Progenitor cell of endocrine pancreas (in vitro differentiated cells): ENCODE measurements at regions not wholly inside any gene's neighbourhood (a gene's known extent, or its start where the extent isn't known, plus 50 kb on each side); places are given as distances from the start of the nearest gene placed in this dataset.

ENCODE experiments used
- DNase-seq: peaks from one replicate; pipeline ENCODE4 v3.0.0; 2021; ENCODE audit warnings: low spot score; ENCODE audit not compliant: unreplicated experiment
- H3K27ac Mint-ChIP-seq: 2 replicates; pipeline ENCODE4 v1.8.0; 2021; ENCODE audit warnings: mild to moderate bottlenecking, moderate library complexity, mixed read lengths
- H3K27me3 Mint-ChIP-seq: 2 replicates; pipeline ENCODE4 v1.8.0; 2021; ENCODE audit warnings: mixed read lengths
- H3K36me3 Mint-ChIP-seq: 2 replicates; pipeline ENCODE4 v1.8.0; 2022; ENCODE audit warnings: mixed read lengths; ENCODE audit not compliant: insufficient read depth
- H3K4me1 Mint-ChIP-seq: 2 replicates; pipeline ENCODE4 v1.8.0; 2021; ENCODE audit warnings: low read depth, mixed read lengths
- H3K4me3 Mint-ChIP-seq: 2 replicates; pipeline ENCODE4 v1.8.0; 2021; ENCODE audit warnings: low read depth, mild to moderate bottlenecking, moderate library complexity, mixed read lengths
- H3K9me3 Mint-ChIP-seq: 2 replicates; pipeline ENCODE4 v1.8.0; 2021; ENCODE audit warnings: low read depth, mixed read lengths
- CTCF ChIP-seq: fragments of 200-600 bp; sonication (generic); IDR thresholded peaks from one replicate; pipeline ENCODE4 v1.5.0; 2021; ENCODE audit warnings: antibody characterized with exemption, mild to moderate bottlenecking; ENCODE audit not compliant: unreplicated experiment

GRCh38 chr13:33590936-33591335, 227.0 kb upstream of the RFC3 start:
- no peak for TF ChIP-seq CTCF
- Mint-ChIP-seq H3K4me1 (no peaks in the 10 kb centered on the region), H3K4me3 (no peak overlapping the region), H3K9me3 (no peaks in the 10 kb centered on the region), H3K36me3 (no peaks in the 10 kb centered on the region), H3K27me3 (no peaks in the 10 kb centered on the region), H3K27ac (no peak overlapping the region)
- DNase-seq, result no peak

DNA sequence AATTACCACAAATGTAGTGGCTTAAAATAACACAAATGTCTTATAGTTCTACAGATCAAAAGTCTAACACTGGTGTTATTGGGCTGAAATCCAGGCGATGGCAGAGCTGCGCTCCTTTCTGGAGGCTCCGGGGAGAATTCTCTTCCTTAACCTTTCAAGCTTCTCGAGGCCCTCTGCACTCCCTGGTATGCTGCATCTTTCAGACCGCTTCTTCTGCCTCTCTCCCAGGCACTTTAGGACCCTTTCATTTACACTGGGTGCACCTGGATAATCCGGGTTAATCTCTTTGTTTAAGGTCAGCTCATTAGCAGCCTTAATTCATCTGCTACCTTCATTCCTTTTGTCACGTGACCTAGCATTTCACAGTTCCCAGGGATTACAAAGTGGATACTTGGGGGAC, 211.3 kb upstream of the RFC3 start:
- no peak for TF ChIP-seq CTCF
- H3K36me3 Mint-ChIP-seq, result no peaks in the 10 kb centered on the region
- no peak overlapping the region for H3K27ac Mint-ChIP-seq
- peaks cover 13% of the 10 kb centered on the region for H3K9me3 Mint-ChIP-seq
- H3K27me3 Mint-ChIP-seq, result no peaks in the 10 kb centered on the region
- H3K4me3 Mint-ChIP-seq, result no peak overlapping the region
- H3K4me1 Mint-ChIP-seq, result peaks cover 2% of the 10 kb centered on the region
- no peak for DNase-seq

GRCh38 chr13:33610438-33611120, 207.4 kb upstream of the RFC3 start:
- no peak for DNase-seq
- no peaks in the 10 kb centered on the region for H3K9me3 Mint-ChIP-seq
- H3K4me3 Mint-ChIP-seq, result no peak overlapping the region
- no peaks in the 10 kb centered on the region for H3K27me3 Mint-ChIP-seq
- H3K27ac Mint-ChIP-seq, result no peak overlapping the region
- no peak for TF ChIP-seq CTCF
- no peaks in the 10 kb centered on the region for H3K36me3 Mint-ChIP-seq
- H3K4me1 Mint-ChIP-seq, result peaks cover 5% of the 10 kb centered on the region

DNA sequence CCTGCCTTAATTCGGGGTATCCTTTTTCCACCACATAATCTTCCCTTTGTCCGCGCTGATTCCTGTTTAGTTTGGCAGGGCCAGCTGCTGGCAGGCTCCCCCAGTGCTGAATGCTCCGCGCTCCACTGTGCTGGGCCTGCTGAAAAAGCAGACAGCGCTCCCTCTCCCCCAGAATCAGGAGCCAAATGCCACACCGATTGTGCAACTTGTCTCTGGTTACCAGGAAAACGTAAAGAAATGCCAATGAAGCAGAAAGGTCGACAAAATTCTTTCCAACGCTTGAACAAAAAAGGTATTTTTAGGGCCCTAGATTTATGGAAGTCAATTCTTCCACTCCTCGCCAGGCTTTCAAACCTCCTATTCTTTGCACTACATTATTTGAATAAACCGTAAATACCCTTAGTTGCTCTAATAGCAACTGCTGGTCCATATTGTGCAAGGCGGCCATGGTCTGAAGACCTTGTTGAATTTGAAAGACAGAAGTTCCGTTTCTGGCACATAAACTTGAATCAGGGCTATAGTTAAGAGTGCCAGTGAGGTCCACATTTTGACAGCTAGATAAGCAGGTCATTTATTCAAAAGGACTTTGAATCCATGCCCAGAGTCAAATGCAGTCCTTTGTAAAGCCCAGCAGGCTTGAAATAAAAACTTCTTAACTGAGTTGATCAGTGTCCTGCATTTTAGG, 206.7 kb upstream of the RFC3 start:
- H3K27me3 Mint-ChIP-seq, result no peaks in the 10 kb centered on the region
- peaks cover 5% of the 10 kb centered on the region for H3K4me1 Mint-ChIP-seq
- no peak for DNase-seq
- H3K27ac Mint-ChIP-seq, result no peak overlapping the region
- TF ChIP-seq CTCF, result no peak
- H3K4me3 Mint-ChIP-seq, result no peak overlapping the region
- no peaks in the 10 kb centered on the region for H3K36me3 Mint-ChIP-seq
- H3K9me3 Mint-ChIP-seq, result no peaks in the 10 kb centered on the region

DNA sequence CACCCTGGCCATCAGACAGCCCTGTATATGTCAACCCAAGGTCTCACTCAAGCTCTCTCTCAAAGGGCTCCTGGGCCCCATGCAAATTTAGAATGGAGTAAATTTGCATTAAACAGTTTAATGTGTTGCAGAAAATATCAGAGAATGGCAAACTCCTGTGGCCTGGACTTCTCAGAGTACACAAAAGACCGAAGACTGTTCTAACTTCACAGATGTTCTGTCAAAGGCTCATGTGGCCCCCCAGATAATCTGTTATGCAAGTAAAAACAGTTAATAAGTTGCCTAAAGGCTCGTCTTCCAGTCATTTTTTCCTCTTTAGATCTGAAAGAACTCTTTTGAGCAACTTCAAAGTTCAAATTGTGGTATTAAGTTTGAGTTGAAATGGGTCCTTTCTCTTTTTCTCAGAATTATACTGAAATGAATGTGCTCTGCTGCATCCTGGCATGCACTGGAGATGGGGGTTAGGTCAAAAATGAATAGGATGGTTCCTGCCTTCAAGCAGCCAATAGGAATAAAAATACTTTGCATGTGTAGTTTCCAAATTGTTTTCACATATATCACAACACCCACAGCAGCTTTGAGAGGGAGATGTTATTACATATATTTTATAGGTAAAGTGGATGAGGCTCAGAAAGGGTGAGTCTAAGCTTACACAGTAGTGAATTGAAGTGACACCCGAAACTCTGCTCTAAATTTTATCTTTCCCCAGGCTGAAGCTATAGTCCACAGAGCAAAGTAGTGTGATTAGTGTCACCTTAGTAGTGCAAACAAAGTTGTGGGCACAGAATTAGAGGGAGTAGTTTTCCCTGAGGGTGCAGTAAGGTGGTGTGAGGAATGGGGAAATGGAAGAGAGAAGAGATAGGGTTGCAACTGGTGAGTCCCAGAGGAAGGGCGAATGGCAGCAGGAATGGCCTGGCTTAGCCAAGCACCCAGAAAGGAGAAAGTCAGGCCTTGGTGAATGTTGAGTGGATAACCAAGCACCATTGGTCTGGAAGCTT, 205.0 kb upstream of the RFC3 start:
- no peak for TF ChIP-seq CTCF
- DNase-seq, result no peak
- Mint-ChIP-seq H3K4me3 (no peak overlapping the region), H3K4me1 (peaks cover 5% of the 10 kb centered on the region), H3K27me3 (no peaks in the 10 kb centered on the region), H3K9me3 (no peaks in the 10 kb centered on the region), H3K36me3 (no peaks in the 10 kb centered on the region), H3K27ac (no peak overlapping the region)
